ENCODE measurements at regions not wholly inside any gene's neighbourhood (a gene's known extent, or its start where the extent isn't known, plus 50 kb on each side); places are given as distances from the start of the nearest gene placed in this dataset.
"Not testable (repeated sequence)": the region's sequence is repeated elsewhere in the genome, so short reads cannot be mapped to it uniquely, and the experiment has no call there.

DNA sequence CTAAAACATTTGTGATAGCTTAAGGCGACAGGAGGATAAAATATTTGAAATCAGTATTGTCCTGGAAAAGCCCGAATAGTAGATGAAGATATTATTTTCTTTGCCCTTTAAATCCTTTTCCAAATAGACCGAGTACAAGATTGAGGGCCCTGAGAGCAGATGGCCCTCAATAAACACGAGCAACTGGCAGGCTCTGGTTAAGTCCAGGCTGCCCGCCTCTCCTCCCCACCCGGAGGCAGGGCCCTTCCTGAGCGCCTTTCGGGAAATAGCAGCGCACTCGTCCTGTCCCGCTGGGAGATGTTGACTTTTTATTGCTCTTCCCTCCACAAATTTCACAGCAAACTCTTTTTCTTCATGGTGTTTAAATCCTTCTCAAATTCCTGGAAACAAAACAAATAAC, 50.8 kb upstream of the MAX start:
- no peak for DNase-seq

- DNase-seq: no peak
Observed at GRCh38 chr14:65156568-65157366, 54.5 kb upstream of the MAX start.

- DNase-seq: no peak
Observed at GRCh38 chr14:65159281-65160062, 57.2 kb upstream of the MAX start.

- no peak for DNase-seq
Observed at GRCh38 chr14:65160091-65160490, 57.8 kb upstream of the MAX start.

DNA sequence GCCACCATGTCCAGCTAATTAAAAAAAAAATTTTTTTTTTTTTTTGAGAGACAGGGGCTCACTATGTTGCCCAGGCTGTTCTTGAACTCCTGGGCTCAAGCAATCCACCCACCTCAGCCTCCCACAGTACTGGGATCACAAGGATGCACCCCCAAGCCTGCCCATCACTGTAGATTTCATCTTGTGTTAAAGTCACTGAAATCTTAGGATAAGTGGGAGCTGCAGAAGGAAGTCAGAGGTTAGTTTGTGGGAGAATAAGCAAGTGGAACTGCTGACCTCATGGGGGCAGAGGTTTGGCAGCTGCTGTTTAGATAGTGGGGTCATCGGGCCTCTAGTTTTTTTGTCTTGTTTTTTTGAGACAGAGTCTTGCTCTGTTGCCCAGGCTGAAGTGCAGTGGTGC, 59.7 kb upstream of the MAX start:
- DNase-seq: no peak

GRCh38 chr14:65164068-65164824, 61.9 kb upstream of the MAX start:
- peak; percentile 37 for DNase-seq

- DNase-seq: no peak
Observed at GRCh38 chr14:65164825-65165135, 62.5 kb upstream of the MAX start.

DNA sequence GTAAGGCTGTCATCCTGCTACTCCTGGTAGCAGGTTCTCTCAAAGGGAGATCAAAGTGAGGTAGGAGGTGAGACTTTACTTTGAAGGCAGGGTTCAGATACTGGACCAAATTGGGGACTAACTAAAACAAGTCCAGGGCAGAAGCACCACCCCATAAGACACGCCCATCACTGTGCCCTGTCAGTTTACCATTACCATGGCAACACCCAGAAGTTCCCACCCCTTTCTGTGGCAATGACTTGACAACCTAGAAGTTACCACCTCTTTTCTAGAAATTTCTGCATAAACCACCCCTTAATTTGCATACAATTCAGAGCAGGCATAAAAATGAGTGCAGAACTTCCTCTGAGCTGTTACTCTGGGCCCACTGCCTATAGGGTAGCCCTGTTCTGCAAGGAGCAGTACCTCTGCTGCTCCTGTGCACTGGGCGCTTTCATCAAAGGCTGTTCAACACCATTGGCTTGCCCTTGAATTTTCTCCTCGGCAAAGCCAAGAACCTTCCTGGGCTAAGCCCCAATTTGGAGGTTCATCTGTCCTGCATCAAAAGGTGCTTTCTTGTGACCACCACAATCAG, 64.8 kb upstream of the MAX start:
- DNase-seq: peak; percentile 27

DNA sequence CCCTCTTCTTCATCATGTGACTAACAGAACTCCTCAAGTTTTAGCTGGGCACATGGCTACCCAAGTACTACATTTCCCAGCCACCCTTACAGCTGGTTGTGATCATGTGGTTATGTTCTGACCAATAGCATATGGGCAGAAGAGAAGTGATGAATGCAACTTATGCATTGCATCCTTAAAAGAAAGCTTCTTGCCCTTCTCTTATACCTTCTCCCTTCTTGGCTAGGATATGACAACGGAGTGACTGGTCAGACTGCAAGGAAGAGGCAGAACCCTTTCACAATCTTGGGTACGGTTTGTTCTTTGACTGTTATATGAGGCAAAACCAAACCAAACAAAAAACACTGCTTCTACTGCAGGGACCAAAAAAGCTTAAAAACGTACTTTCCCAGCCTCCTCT, 66.5 kb upstream of the MAX start:
- no peak for DNase-seq

DNA sequence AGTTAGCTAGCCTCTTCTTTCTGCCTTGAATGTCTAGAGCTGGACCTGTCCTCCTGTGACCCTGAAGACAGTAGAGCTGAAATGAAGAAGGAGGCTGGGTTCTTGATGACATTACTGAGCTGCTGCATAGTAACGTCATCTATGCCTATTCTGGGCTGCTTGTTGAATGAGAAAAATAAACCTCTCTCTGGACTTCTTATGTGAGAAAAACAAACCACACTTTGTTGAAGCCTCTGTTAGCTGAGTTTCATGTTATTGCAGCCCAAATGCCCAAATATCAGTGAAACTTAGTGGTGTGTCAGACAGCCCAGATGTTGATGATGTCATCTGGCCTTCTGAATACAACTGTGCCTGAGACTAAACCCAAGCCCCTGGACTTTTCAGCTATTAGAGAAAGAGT, 67.0 kb upstream of the MAX start:
- peak; percentile 5 for DNase-seq

DNA sequence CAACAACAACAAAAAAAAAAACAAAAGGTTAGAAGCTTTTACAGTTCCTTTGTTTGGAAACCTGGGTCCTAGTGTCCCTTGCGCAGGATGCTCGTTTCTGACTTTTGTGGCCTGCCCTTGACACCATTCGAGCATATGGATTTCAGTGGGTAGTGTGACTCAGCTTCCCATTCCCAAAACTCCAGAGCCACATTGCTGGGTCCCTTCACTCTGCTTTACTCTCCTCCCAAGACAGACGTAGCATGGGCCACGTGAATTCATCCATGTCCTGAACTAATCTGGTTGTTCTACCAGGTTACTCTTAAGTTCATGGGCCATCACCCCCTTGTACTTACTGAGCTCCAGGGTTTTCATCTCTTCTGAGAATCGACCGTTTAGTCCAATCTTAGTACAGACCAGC, 68.0 kb upstream of the MAX start:
- no peak for DNase-seq

- DNase-seq: peak; percentile 64
Observed at GRCh38 chr14:65170768-65171507, 68.6 kb upstream of the MAX start.

GRCh38 chr14:65173973-65174693, 71.8 kb upstream of the MAX start:
- no peak for DNase-seq

DNA sequence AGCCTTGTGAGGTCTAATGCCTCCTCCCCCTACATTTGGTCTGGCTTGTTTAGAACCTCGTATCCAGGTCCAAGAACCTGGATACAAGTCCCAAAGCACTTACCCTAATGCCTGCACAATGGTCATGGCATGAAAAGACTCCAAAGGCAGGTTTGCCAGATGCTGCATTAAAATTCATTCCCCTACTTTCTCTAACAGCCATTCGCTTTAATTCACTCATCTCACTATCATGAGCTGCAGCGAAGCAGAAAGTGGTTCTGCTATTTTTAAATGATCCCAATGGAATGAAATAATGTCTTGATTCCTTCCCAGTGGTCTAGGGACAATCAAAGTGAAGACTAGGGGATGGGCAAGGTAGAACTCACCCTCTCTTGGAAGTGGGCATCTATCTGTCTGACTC, 72.5 kb upstream of the MAX start:
- DNase-seq: no peak

GRCh38 chr14:65177551-65177950, 75.2 kb upstream of the MAX start:
- DNase-seq: no peak

- DNase-seq: not testable (repeated sequence)
Observed at GRCh38 chr14:65179231-65179630, 76.9 kb upstream of the MAX start.

- DNase-seq: peak; percentile 71
Observed at GRCh38 chr14:65179918-65180724, 77.8 kb upstream of the MAX start.

DNA sequence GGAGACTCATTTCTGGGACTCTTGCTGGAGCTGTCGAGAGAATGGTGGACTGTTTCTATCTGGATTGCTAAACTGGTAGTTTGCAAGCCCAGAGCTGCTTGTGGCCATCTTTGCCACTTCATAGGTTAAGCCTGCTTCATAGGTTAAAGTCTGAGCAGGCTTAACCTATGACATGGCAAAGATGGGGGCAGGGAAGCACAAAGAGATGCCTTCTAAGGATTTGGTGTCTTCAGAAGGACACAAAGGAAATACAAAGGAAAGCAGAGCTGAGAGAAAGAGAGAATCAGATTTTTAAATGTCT, 78.4 kb upstream of the MAX start:
- DNase-seq: no peak

DNA sequence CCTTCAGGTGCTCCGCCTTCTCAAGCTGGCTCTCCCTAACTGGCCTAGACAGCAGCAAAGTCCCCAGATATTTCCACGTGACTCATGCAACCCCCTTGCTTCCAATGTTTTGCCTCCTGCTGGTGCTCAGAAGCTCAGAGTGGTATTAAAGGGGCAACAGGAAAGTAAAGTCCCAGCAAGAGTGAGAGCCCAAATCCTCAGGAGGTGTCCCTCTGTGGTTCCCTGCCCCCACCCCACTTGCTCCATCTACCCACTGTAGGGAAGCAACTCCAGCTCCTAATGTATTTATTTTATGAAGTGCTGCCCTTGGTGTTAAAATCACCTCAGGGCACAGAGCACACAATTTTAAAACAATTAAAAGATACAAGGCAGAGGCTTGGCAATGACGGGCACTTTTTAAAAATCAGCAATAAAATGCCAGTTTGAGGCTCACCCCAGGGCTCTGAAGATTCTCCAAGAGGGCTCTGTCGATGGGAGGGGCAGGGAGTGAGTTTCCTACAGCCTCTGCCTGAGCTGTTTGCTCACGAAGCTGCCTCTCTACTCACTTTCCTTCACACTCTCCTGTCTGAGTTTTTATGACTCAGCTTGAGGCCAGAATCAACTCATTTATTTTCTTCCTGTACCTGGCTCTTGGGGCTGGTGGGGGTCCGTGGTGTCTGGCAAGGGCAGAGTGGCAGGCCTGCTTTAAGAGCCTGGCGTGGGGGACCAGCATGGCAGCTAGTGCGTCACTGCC, 81.9 kb upstream of the MAX start:
- no peak for DNase-seq

DNA sequence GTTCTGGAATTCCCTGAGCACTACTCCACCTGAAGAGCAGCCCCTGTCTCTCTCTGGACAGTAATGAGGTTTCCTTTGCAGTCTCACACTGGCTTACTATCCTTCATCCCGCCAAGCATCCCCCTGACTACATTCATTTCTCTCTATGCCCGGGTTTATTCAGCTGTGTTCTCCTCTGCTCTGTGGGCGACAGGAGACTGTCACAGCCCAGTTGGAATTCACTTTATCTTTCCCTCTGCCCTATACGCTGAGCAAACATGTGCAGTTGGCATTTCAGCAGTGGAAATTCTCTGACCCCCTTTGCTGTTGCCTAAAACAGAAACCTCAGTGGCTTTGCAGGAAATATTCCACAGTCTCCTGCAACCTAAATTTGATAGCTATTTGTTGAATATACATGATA, 83.5 kb upstream of the MAX start:
- no peak for DNase-seq

DNA sequence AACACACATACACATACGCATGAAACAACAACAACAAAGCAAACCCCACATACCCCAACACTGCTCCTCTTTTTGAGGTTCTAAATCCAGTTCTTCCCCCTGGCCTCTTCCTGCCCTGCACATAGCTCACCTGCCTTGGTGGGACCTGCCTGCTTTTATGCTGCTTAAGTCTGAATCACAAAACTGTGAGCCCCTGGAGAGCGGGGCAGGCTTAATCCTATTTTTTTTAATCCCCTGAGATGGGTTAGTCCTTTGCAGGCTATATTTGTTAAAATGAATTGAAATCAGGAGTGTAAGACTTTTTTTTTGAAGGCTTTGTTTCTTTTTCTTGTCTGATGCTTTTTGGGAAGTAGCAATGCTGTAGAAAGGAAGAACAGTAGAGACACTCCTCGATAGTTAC, 84.6 kb upstream of the MAX start:
- DNase-seq: no peak

Measured in stimulated activated CD4-positive, alpha-beta T cell treated with anti-CD3 and anti-CD28 coated beads, Interleukin-15, amount 100 ng/mL, for 24 hours (primary cell).